ENCODE measurements at regions not wholly inside any gene's neighbourhood (a gene's known extent, or its start where the extent isn't known, plus 50 kb on each side); places are given as distances from the start of the nearest gene placed in this dataset.

GRCh38 chrX:114332766-114333165 lies 251.1 kb upstream of the HTR2C start:
- intact Hi-C loops (cut with DNase I), result no loop called here
- no peak for DNase-seq (ENCODE audit: low spot score)

DNA sequence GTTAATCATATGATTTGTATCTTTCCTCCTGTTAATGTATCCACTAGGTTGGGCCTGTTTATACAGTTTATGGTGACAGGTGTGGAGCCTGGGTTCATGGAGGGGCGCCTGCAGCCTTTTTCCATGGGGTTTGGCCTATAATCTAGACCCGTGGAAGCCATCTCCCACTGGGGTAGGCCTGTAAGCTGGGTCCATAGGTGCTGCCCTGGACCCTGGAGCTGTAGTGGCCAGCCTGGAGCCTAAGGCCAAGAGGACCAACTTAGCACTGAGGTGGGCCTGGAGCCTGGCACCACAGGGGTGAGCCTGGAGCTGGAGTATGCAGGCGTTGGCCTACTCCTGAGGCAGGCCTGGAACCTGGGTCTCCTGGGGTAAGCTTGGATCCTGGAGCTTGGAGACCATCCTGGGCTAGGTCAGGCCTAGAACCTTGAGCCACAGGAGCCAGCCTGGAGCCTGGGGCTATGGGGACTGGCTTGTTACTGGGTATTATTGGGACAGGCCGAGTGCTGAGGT lies 249.4 kb upstream of the HTR2C start:
- no peak for DNase-seq (ENCODE audit: low spot score)
- intact Hi-C loops (cut with DNase I), result no loop called here

DNA sequence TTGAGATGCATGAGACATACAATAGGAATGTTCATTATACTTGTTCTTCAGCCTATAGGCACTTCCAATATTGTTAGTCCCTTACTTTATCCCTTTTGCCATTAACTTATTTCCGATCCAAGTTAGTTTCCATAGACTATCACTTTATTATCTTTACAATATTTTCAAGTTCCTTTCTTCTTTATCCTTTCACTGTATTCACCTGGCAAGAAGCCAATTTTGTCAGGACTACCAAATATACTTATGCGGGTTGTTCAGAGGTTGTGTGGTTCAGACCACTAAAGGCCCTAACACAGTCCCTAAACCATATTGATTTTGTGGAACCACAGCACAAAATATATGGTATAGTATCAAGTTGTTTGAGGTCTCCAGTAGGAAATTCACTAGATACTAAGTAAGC lies 245.0 kb upstream of the HTR2C start:
- no peak for DNase-seq (ENCODE audit: low spot score)
- intact Hi-C loops (cut with DNase I), result no loop called here

- DNase-seq (ENCODE audit: low spot score), result no peak
- intact Hi-C loops (cut with DNase I), result no loop called here
Observed at GRCh38 chrX:114344756-114345349, 239.0 kb upstream of the HTR2C start.

GRCh38 chrX:114361076-114361725 lies 222.7 kb upstream of the HTR2C start:
- intact Hi-C loops (cut with DNase I), result no loop called here
- DNase-seq (ENCODE audit: low spot score), result no peak

DNA sequence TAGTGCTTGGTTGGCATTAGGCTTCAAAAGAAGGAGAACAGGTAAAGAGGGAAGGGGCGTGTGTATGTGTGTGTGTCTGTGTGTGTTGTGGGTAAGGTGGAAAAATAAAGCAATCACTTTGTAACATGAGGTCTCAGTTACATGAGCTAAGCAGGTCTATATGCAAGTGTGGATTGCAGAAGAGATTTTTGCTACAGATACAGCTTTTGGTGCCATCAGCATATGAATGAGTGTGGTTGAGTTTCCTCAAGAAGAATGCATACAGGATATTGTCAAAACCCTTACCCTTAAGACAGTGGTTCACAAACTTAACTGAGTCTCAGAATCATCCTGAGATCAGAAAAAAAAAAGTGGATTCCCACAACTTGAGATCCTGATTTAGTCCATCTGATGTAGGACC lies 220.5 kb upstream of the HTR2C start:
- DNase-seq (ENCODE audit: low spot score), result no peak
- intact Hi-C loops (cut with DNase I), result no loop called here

DNA sequence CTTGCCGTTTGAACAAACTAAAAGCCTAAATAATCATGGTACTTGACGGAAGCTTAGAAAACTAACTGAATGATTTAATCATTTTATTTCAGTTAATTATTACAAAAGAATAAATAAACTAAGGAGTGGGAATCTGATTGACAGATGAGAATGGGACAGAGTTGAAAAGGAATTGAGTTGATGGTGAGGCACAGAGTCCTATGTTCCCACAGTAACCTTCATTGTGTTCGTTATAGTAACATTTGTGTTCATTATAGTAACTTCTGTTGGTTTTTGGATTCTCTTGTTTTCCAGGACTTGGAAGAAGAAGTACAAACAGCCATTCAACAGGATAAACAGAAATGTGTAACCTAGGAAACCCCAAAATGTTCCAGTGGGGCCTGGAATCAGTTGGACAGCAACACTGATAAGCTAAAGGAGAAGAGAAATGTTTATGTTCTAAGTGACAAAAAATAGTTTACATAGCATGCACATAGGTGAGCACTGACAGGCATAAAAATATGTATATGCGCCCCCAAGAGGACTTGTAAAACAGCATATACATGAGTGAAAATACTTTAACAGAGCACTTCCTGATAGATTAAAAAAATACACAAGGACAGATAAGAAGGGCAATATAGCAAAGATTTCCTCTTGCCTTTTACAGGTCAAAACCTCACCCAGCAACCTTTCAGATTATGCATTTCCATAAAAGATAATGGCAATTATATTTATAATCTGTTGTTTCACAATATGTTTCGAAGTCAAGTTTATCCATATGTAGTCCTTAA lies 218.6 kb upstream of the HTR2C start:
- intact Hi-C loops (cut with DNase I), result no loop called here
- DNase-seq (ENCODE audit: low spot score), result no peak

DNA sequence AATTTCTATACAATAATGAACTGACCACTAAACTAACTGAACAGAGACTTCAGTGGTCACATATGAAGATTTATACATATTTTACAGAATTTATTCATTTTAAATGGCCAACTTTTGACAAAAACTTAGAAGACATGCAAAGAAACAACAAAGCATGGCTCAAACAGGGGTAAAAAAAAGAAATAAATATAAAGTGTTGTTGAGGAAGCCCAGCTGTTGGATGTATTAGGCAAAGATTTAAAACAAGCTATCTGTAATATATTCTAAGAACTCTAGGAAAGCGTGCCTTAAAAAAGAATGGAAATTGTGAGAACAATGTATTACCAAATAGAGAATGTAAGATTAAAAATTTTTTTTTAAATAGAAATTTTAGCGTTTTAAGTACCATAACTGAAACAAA lies 210.9 kb upstream of the HTR2C start:
- intact Hi-C loops (cut with DNase I), result no loop called here
- DNase-seq (ENCODE audit: low spot score), result no peak

DNA sequence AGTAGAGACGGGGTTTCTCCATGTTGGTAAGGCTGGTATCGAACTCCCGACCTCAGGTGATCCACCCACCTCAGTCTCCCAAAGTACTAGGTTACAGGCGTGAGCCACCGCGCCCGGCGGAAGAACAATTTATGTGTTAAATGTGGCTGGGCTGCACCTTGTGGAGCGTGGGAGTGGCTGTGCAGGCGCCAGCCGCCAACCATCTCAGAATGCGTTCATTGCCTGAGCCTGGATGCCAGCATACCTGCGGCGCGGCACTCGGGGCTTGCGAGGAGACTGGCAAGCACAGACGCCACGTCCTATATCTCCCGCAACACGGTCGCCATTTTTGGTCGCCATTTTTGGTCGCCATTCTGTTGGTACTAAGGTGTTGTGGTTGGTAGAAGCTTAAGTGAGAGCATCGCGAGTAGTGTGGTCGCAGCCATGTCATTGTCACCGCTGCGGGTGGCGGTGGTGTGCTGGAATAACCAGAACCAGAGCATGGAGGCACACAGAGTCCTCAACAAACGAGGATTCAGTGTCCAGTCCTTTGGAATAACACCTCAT lies 193.6 kb upstream of the HTR2C start:
- intact Hi-C loops (cut with DNase I), result no loop called here
- peak; percentile 68 for DNase-seq (ENCODE audit: low spot score)

All from posterior vena cava (tissue), 2 donors.